ENCODE measurements at regions not wholly inside any gene's neighbourhood (a gene's known extent, or its start where the extent isn't known, plus 50 kb on each side); places are given as distances from the start of the nearest gene placed in this dataset.

GRCh38 chr3:150057227-150057626 lies 86.5 kb upstream of the PFN2 start:
- DNase-seq = no peak

DNA sequence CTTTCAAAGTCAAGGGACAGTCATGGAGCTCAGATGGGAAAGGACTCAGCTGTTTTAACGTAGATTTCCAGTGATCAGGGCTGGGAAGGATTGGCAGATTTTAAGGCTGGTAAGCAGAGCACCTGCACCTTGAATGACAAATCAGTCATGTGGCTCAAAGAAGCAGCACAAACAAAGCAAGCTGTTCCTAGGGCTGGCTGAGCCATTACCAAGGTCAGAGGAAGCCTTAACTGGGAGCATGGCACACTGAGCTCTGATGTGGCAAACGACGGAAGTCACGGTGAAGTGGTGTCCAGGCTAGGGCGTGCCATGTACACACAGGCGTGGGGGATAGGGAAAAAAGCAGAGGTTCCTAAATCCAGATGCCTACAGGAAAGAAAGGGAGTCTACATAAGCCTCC lies 84.6 kb upstream of the PFN2 start:
- DNase-seq = no peak

GRCh38 chr3:150054635-150055034 lies 83.9 kb upstream of the PFN2 start:
- DNase-seq = no peak

DNA sequence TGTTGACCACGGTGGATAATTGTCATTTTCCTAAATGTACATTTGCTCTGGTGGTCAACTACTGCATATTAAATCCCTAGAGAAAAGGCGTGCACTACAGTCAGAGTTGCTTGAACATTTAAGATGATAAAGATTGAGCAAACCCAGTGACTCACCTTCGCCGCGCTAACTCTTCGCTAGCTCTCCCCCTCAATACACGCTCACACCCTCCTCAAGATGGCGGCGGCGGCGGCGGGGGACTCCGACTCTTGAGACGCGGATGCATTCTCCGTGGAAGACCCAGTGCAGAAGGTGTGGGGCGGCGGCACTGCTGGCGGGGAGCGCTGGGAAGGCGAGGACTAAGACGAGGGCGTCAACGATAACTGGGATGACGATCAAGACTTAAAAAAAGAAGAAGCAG lies 79.8 kb upstream of the PFN2 start:
- no peak for DNase-seq

DNA sequence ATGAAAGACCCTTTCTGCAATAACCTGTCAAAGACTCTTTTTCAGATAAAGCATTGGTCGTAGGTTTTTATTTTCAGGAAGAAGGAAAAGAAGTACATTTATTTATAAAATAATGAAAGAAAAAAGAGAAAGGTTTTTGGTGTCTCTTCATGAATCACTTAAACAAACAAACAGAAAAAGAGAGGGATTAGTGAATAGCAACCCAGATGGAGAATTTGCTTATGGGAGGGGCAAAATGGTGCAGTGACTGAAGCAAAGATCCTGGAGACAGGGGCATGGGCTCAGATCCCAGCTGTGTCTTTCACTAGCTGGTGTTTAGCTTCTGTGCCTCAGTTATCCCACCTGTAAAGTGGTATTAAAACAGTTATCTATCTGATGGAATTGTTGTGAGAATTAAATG lies 78.6 kb upstream of the PFN2 start:
- DNase-seq = no peak

DNA sequence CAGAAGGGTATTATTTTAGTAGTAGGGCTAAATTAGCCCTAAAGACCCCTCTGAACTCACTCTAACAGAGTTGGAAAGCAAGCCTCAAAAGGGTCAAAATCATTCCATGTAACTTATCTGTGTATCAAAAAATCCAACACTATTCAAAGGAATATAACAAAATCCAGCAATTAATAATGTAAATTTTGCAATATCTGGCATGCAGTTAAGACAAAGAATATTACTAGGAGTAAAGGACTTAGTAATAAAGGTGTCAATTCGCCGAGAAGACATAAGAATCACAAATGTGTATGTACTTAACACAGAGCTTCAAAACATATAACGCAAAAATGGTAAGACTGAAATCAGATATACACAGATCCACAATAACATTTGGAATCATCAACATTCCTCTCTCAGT lies 71.2 kb upstream of the PFN2 start:
- no peak for DNase-seq

- DNase-seq = no peak
These were observed 69.4 kb upstream of the PFN2 start for GRCh38 chr3:150040097-150040496.

DNA sequence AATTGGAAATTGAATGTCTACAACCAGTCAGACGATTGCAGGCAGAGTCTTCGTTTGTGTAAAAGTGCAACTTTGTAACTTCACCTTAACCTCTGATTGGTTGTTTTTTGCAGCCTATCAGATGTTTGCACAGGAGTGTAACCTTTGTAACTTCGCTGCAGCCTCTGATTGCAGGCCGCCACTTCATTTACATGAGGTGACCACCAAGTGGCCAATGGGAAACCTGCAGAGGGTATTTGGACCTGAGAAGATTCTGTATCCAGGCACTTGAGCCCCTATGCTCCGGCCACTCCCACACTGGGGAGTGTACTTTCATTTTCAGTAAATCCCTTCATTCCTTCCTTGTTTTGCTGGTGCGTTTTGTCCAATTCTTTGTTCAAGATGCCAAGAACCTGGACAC lies 68.1 kb upstream of the PFN2 start:
- DNase-seq = no peak

DNA sequence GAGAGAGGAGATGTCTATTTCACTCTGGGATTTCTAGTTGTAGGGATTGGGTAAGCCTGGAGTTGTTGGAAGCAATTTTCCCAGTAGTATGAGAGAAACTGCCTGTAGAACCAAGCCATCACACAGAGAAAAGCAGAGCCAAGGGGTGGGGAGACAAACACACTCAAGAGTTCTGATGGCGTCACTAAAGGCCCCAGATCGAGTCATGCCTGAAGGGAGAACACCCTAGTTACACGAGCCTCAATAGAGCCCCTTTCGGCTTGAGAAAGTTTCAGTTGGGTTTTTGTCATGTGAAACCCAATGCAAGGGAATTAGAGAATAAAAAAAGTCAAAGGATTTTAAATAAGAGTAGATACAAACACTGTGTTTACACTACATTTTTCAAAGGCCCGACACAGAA lies 66.1 kb upstream of the PFN2 start:
- DNase-seq = no peak

DNA sequence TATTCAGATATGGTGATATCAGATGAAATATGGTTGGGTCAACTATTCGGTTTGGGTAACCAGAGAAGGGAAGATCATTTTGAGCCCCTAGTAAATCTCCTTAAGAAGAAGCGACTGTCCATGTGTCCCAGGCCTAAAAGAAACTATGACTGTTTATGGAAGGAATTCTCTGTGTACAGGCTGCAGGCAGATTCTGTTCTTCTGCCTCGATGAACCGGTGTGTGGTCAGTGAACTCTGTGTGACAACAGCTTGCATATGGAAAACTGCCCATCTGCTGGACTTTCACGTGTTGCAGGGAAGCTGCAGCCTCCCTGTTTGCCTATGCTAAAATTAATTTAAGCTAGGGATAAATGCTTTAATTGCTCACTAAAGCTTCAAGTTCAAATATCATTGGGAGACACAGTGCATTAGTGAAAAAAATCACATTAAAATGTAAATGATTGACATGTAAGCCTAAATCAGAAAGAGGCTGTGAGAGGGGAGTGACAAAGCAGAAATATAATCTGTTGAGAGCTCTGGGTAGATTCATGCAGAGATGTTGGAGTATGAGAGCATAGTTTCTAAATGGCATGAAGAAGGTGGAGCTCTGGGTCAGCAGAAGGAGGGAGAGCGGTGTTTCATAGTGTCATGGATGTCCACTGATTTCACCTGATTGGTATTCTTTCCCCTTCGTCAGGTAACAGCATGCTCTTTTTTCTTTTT lies 65.4 kb upstream of the PFN2 start:
- no peak for DNase-seq

DNA sequence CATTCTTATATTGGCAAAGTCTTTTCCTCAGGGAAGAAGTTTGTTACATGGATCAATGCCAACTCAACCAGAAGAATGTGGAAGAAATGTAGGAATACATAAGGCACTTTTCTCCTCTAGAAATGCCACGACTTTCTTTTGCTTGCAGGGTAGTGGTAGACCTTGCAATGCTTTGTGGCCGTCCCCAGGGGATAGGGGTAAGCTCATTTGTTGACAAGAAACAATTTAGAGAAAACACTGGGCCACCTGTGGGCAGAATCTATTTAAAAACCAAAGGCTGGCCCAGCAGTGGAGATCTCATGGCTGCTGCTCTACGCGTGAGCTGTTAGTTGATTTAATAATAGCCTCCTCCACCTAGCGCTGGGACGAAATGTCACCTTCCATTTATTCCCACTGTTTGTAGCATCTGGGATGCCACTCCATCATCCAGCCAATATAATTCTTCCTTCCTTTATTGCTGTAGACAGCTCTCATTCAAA lies 64.6 kb upstream of the PFN2 start:
- no peak for DNase-seq

- DNase-seq = no peak
These were observed 63.0 kb upstream of the PFN2 start for GRCh38 chr3:150033721-150034120.

GRCh38 chr3:150030841-150031240 lies 60.1 kb upstream of the PFN2 start:
- DNase-seq = no peak

DNA sequence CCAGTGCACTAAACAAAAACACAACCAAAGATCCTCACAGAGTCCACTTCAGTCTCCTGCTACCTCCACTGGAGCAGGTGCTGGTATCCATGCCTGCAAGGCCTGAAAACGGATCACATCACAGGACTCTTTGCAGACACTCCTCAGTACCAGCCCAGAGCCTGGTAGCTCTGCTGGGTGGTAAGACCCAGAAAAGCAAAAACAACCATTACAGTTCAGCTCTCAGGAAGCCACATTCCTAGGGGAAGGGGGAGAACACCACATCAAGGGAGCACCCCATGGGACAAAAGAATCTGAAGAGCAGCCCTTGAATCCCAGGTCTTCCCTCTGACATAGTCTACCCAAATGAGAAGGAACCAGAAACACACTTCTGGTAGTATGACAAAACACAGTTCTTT lies 52.5 kb upstream of the PFN2 start:
- DNase-seq = no peak

- no peak for DNase-seq
These were observed 51.9 kb upstream of the PFN2 start for GRCh38 chr3:150022381-150023238.

DNA sequence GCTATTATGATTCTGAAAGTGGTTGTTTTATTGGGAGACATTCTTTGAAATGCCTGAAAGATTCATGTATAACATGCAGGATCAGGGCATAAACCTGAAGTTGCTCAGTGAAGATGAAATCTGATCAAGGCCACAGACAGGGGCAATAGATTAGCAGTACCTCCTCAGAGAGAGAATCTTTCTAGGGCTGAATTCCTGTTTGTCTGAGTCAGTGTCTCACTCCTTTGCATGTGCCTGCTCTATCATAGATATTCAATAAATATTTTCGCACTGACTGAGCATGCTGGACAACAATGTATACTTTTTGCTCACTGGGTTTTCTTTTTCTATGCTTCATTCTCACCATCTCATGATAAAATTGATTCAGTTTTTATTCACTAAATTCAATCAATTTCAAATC lies 49.8 kb upstream of the PFN2 start:
- no peak for DNase-seq
